GM06990 (cell line): ENCODE measurements at regions not wholly inside any gene's neighbourhood (a gene's known extent, or its start where the extent isn't known, plus 50 kb on each side); places are given as distances from the start of the nearest gene placed in this dataset.

ENCODE experiments used
- DNase-seq: peaks from one replicate; pipeline ENCODE4 v3.0.0-alpha.2; 2011; ENCODE audit not compliant: insufficient read length; ENCODE audit errors: extremely low read depth
- H3K27me3 ChIP-seq: replicated peaks from 2 replicates; pipeline ENCODE4 v1.6.0; 2011; ENCODE audit warnings: low read length; ENCODE audit not compliant: control insufficient read depth, insufficient read depth
- H3K36me3 ChIP-seq: 2 replicates; pipeline ENCODE4 v1.5.1; 2011; ENCODE audit warnings: low read length; ENCODE audit not compliant: control insufficient read depth, insufficient read depth
- H3K4me3 ChIP-seq: replicated peaks from 2 replicates; pipeline ENCODE4 v1.5.1; 2011; ENCODE audit warnings: low read depth, mild to moderate bottlenecking, control low read depth, low read length
- TF ChIP-seq, protein P1 (sequence below): IDR thresholded peaks from 2 replicates; pipeline ENCODE4 v1.5.1; 2011; ENCODE audit warnings: low read length, control low read depth, mild to moderate bottlenecking, inconsistent platforms; ENCODE audit not compliant: insufficient read depth, poor library complexity, severe bottlenecking

DNA sequence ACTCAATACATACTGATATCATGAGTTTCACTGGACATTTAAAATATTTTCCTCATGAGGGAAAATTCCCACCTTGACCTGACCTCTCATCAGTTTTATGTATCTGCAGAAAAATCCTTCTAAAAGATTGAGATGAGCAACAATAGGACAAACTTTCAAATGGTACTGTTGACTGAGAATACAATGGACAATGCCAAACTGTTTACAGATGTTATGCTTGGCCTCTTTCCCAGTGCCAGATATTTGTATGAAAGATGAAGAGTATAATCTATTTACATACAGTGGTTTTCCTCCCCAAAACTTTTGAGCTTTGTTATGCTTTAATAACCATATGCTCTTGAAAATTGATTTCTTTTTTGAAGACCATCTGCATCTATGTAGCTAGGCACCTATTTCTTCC is 245.1 kb upstream of the RSPO3 start:
- DNase-seq = no peak

DNA sequence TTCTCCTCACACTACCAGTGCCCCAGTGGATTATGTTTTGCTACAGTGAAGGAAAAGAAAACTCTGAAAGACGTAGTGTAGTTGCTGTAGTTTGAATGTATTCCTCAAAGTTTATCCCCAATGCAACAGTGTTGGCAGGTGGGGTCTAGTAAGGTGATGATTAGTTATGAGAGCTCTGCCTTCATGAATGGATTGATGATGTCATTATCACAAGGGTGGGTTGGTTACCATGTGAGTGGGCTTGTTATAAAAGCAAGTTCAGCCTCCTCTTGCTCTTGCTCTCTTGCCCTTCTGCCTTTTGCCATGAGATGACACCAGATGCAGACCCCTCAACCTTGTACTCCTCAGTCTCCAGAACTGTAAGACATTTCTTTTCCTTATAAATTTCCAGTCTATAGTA is 244.7 kb upstream of the RSPO3 start:
- Histone ChIP-seq H3K27me3 (no peaks in the 10 kb centered on the region), H3K4me3 (no peak overlapping the region), H3K36me3 (no peaks in the 10 kb centered on the region)
- DNase-seq = no peak
- TF ChIP-seq, protein P1, sequence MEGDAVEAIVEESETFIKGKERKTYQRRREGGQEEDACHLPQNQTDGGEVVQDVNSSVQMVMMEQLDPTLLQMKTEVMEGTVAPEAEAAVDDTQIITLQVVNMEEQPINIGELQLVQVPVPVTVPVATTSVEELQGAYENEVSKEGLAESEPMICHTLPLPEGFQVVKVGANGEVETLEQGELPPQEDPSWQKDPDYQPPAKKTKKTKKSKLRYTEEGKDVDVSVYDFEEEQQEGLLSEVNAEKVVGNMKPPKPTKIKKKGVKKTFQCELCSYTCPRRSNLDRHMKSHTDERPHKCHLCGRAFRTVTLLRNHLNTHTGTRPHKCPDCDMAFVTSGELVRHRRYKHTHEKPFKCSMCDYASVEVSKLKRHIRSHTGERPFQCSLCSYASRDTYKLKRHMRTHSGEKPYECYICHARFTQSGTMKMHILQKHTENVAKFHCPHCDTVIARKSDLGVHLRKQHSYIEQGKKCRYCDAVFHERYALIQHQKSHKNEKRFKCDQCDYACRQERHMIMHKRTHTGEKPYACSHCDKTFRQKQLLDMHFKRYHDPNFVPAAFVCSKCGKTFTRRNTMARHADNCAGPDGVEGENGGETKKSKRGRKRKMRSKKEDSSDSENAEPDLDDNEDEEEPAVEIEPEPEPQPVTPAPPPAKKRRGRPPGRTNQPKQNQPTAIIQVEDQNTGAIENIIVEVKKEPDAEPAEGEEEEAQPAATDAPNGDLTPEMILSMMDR = no peak

More for the DNA sequence above, 245.1 kb upstream of the RSPO3 start:
- Histone ChIP-seq H3K4me3 (no peak overlapping the region), H3K36me3 (no peaks in the 10 kb centered on the region), H3K27me3 (no peaks in the 10 kb centered on the region)
- TF ChIP-seq, protein P1 = no peak

DNA sequence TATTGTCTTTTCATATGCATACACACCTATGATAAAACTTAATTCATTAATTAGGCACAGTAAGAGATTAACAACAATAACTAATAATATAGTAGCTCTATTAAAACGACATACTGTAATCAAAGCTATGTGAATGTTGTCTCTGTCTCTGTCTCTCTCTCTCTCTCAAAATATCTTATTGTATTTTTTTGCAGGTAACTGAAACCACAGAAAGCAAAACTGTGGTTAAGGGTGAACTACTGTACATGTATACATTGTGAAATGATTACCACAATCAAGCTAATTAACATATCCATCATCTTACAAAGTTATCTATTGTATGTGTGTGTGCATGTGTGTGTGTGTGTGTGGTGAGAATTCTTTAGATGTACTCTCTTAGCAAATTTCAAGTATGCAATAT is 242.0 kb upstream of the RSPO3 start:
- Histone ChIP-seq H3K27me3 (no peaks in the 10 kb centered on the region), H3K4me3 (no peak overlapping the region), H3K36me3 (no peaks in the 10 kb centered on the region)
- TF ChIP-seq, protein P1 = no peak
- DNase-seq = no peak

DNA sequence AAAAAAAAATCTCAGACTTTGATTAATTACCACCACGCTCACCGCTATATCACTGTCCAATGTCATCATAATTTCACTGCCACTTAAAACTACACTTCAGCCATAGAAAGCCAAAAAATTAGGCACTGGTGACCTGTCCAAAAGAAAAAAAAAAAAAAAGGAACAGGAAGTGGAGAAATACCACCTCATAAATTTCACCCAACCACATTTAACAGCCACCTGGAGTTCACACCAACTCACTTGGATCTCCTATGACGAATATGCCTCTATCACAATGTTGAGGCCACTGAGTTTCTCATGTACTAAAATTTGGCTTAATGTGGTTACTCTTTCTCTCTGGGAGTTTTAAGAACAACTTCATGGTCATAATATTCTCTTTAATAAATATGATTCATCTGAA is 237.5 kb upstream of the RSPO3 start:
- Histone ChIP-seq H3K36me3 (no peaks in the 10 kb centered on the region), H3K4me3 (no peak overlapping the region), H3K27me3 (no peaks in the 10 kb centered on the region)
- TF ChIP-seq, protein P1 = no peak
- no peak for DNase-seq

DNA sequence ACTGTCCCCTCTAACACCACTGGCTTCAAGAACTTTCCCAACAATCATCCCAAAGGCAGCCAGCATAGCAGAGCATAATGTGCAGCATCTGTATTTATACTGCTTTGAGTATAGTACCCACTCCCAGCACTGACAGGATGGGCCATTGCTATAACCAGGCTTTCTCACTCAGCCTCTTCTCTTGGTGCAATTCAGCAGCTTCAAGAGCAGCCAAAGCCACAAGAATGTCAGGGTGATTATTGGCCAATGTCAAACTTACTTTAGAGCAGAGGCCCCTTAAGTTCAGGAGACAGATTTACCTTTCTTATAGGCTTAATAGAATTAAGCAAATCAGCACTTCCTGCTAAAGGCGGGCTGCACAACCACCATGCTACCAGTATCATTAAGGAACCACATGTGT is 232.4 kb upstream of the RSPO3 start:
- H3K36me3 ChIP-seq = no peaks in the 10 kb centered on the region
- H3K27me3 ChIP-seq = no peaks in the 10 kb centered on the region
- no peak overlapping the region for H3K4me3 ChIP-seq
- DNase-seq = no peak
- TF ChIP-seq, protein P1 = no peak
